OCI-LY3 (cell line): ENCODE measurements at regions not wholly inside any gene's neighbourhood (a gene's known extent, or its start where the extent isn't known, plus 50 kb on each side); places are given as distances from the start of the nearest gene placed in this dataset.

ENCODE experiments used
- EZH2phosphoT487 ChIP-seq: fragments of 200-600 bp; shearing (Covaris generic); IDR thresholded peaks from 2 replicates; pipeline ENCODE4 v1.6.1; 2018; ENCODE audit warnings: antibody characterized with exemption, mixed run types, low read depth
- TF ChIP-seq, protein P1 (sequence below): fragments of 200-600, 300-600 bp; sonication (generic); IDR thresholded peaks from 2 replicates; pipeline ENCODE4 v1.5.1; 2014; ENCODE audit warnings: antibody characterized with exemption, low read length, low read depth

DNA sequence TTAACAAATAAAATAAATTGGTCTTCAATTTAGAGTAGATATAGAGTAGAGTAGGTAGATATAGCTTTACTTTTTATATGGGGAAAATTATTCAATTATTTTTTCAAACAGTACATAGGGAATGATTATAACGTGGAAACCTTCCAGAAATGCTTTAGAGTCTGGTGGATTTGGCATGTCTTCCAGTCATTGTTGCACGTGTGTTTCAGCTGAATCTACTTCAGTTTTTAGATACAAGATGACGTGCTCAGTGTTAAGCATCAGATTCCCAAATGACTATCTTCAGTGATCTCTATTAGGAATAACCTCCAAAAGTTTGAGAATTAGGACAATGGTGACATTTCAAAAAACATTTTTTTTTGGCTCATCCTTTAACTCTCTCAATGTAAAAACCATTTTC lies 616.9 kb downstream of the ANKRD50 start:
- TF ChIP-seq, protein P1, sequence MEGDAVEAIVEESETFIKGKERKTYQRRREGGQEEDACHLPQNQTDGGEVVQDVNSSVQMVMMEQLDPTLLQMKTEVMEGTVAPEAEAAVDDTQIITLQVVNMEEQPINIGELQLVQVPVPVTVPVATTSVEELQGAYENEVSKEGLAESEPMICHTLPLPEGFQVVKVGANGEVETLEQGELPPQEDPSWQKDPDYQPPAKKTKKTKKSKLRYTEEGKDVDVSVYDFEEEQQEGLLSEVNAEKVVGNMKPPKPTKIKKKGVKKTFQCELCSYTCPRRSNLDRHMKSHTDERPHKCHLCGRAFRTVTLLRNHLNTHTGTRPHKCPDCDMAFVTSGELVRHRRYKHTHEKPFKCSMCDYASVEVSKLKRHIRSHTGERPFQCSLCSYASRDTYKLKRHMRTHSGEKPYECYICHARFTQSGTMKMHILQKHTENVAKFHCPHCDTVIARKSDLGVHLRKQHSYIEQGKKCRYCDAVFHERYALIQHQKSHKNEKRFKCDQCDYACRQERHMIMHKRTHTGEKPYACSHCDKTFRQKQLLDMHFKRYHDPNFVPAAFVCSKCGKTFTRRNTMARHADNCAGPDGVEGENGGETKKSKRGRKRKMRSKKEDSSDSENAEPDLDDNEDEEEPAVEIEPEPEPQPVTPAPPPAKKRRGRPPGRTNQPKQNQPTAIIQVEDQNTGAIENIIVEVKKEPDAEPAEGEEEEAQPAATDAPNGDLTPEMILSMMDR = no peak
- no peak for TF ChIP-seq EZH2phosphoT487
